Lower leg skin (tissue), 4 donors: ENCODE measurements at regions not wholly inside any gene's neighbourhood (a gene's known extent, or its start where the extent isn't known, plus 50 kb on each side); places are given as distances from the start of the nearest gene placed in this dataset.
"Not testable (repeated sequence)": the region's sequence is repeated elsewhere in the genome, so short reads cannot be mapped to it uniquely, and the experiment has no call there.

Experiments
- DNase-seq, 2 donors: peaks; one replicate each; pipeline ENCODE4 v3.0.0-alpha.2; 2019; ENCODE audit warnings: low spot score in 2 of 2
- H3K4me3 ChIP-seq: fragments of 200-600 bp; sonication (generic); 2 replicates; pipeline ENCODE4 v1.5.1; 2017; ENCODE audit warnings: mild to moderate bottlenecking, low read depth; ENCODE audit not compliant: poor library complexity, severe bottlenecking
- POLR2A ChIP-seq, 2 donors: fragments of 450-650 bp; IDR thresholded peaks; one replicate each; pipeline ENCODE4 v1.6.1; 2016 to 2017; ENCODE audit warnings: antibody characterized with exemption in 2 of 2, mild to moderate bottlenecking in 1 of 2, moderate library complexity in 1 of 2
- WGBS, 2 donors: methylation state at CpG; one replicate each; pipeline ENCODE4 v1.1.5; 2018; 5-methylcytosine and 5-hydroxymethylcytosine counted together
- intact Hi-C: fragments of 100-400 bp; cut with DNase I; formaldehyde crosslinking; loops from one replicate; pipeline ENCODE4 v1.15.0; 2023; ENCODE audit warnings: low total_unique reads
- TF ChIP-seq, protein P1 (sequence below), 3 donors: fragments of 450-650 bp; IDR thresholded peaks; one replicate each; pipeline ENCODE4 v1.5.1; 2016; ENCODE audit warnings: antibody characterized with exemption in 3 of 3, mild to moderate bottlenecking in 3 of 3, moderate library complexity in 2 of 3

DNA sequence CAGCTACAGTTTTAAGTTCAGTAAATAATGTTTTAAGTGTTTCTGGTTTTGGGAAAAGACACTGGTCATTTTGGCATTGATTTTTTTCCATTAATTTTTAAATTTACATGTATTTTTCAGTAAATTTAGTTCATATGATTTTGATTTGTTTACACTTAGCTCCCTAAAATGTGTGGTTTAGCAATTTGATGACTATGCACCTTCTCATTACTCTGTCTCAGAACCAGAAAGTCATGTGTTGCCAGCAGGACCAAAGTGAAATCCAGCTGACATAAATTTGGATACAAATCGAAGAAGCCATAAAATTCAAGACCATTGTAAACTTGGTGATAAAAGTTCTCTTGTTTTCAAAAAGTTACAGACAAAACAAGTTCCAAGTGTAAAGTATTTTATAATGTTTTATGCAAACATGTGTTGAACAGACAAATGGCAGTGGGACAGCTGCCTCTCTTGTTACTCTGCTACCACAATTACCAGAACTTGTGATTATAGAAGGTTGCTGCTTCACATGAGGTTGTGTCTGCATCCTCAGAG is 354.8 kb downstream of the NR2F1-AS1 start:
- no peak for TF ChIP-seq POLR2A (IDR thresholded peaks at IDR 0.05)
- TF ChIP-seq, protein P1, sequence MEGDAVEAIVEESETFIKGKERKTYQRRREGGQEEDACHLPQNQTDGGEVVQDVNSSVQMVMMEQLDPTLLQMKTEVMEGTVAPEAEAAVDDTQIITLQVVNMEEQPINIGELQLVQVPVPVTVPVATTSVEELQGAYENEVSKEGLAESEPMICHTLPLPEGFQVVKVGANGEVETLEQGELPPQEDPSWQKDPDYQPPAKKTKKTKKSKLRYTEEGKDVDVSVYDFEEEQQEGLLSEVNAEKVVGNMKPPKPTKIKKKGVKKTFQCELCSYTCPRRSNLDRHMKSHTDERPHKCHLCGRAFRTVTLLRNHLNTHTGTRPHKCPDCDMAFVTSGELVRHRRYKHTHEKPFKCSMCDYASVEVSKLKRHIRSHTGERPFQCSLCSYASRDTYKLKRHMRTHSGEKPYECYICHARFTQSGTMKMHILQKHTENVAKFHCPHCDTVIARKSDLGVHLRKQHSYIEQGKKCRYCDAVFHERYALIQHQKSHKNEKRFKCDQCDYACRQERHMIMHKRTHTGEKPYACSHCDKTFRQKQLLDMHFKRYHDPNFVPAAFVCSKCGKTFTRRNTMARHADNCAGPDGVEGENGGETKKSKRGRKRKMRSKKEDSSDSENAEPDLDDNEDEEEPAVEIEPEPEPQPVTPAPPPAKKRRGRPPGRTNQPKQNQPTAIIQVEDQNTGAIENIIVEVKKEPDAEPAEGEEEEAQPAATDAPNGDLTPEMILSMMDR (IDR thresholded peaks at IDR 0.05) = no peak
- WGBS, 2 donors = 39 to 43% methylated on average over 1 of the region's 1 CpG
- intact Hi-C loops = no loop called here
- H3K4me3 ChIP-seq = no peak overlapping the region
- DNase-seq = no peak

DNA sequence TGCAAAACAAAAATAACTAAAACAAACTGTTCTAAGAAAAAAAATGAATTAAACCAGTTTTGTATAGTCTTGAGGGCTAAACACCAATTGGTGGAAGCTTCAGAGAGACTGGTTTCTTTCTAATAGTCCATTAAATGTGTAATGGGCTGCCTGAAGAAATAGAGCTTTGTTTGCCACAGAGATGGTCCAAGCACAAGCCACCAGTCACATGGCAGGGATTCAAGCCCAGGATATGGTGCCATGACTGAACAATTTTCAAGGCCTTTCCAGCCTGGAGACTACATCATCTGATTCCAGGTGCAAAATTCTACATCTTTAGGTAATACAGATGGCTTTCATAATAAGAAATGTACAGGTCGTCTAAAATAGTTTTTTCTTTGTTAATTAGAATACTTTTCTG is 355.3 kb downstream of the NR2F1-AS1 start:
- 38% methylated on average over 1 of the region's 1 CpG for WGBS, 2 donors

DNA sequence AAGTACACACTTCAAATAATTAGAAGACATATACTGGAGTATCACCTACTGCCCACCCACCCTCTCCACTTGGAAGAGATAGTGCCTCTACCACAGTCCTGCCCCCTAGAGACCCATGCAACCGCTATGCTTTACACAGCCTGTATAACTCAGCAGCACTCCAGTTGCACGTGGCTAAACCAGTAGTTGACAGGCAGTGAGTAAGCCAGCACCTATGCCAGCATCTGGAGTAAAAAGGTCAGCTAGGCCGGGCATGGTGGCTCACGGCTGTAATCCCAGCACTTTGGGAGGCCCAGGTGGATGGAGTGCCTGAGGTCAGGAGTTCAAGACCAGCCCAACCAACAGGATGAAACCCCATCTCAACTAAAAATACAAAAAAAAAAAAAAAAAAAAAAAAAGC is 356.4 kb downstream of the NR2F1-AS1 start:
- TF ChIP-seq, protein P1 (IDR thresholded peaks at IDR 0.05) = no peak
- no peak for TF ChIP-seq POLR2A (IDR thresholded peaks at IDR 0.05)
- H3K4me3 ChIP-seq = no peak overlapping the region
- intact Hi-C loops = no loop called here
- DNase-seq = no peak
- 89% methylated on average over 4 of the region's 4 CpGs for WGBS, 2 donors

More for the DNA sequence above, 355.3 kb downstream of the NR2F1-AS1 start:
- DNase-seq = no peak
- intact Hi-C loops = no loop called here
- H3K4me3 ChIP-seq = no peak overlapping the region
- no peak for TF ChIP-seq POLR2A (IDR thresholded peaks at IDR 0.05)
- TF ChIP-seq, protein P1 (IDR thresholded peaks at IDR 0.05) = no peak

DNA sequence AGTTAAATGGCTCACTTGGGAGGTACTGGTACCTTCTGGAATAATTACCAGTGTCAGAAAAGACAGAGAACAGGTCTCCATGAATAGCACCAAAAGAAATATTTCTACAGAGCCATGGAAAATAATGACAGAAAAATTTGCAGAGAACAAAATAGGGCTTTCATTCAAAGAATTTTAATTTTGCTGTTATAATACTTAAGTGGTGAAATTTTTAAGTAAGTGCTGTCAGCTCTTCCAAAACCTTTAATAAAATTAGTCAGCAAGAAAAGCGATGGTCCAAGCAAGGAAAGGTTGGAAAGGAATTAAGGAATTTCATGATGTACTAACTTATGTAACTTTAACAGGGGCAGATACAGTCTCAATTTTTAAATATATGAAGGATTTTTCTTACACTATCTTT is 359.2 kb downstream of the NR2F1-AS1 start:
- no peak for DNase-seq
- 75 to 85% methylated on average over 1 of the region's 1 CpG for WGBS, 2 donors
- TF ChIP-seq POLR2A (IDR thresholded peaks at IDR 0.05) = no peak
- TF ChIP-seq, protein P1 (IDR thresholded peaks at IDR 0.05) = no peak
- H3K4me3 ChIP-seq = no peak overlapping the region
- intact Hi-C loops = no loop called here

DNA sequence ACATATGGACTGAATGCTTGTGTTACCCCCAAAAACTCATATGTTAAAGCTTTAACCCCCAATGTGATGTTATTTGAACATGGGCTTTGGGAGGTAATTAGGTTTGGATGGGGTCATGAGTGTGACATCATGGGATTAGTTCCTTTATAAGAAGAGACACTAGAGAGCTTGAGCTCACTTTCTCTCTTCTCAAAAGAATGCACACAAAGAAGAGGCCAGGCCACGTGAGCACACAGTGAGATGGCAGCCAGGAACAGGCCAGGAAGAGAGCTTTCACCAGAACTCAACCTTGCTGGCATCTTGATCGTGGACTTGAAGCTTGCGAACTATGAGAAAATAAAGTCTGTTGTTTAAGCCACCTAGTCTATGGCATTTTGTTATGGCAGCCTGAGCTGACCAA is 360.6 kb downstream of the NR2F1-AS1 start:
- DNase-seq = no peak
- intact Hi-C loops = no loop called here
- TF ChIP-seq, protein P1 (IDR thresholded peaks at IDR 0.05) = no peak
- no peak for TF ChIP-seq POLR2A (IDR thresholded peaks at IDR 0.05)
- H3K4me3 ChIP-seq = no peak overlapping the region
- WGBS, 2 donors = 92% methylated on average over 3 of the region's 3 CpGs

DNA sequence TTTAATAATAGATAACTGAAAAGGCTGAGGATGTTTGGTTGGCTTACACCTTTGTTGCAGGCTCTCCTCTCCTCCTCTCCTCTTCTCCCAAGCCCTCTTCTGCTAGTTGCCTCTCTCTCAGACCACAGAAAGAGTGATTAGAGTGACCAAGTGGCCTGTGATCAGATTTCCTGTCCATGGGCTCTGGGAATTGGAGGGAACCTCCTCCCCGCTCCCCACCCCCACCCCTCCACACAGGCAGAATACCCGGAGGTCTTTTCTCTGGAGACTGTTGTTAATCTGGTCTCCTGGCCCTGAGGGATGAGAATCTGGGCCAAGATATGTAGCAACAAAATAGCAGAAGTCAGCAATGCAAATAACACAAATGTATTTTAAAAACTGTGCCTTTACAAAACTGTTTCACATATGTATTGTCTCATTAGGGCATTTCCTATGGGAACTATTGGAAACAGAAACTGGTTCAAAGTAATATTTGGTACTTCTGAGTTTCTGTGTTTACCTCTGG is 361.3 kb downstream of the NR2F1-AS1 start:
- DNase-seq = no peak
- intact Hi-C loops = no loop called here
- no peak overlapping the region for H3K4me3 ChIP-seq
- TF ChIP-seq, protein P1 (IDR thresholded peaks at IDR 0.05) = no peak
- TF ChIP-seq POLR2A (IDR thresholded peaks at IDR 0.05) = no peak
- WGBS, 2 donors = 40 to 47% methylated on average over 2 of the region's 2 CpGs

DNA sequence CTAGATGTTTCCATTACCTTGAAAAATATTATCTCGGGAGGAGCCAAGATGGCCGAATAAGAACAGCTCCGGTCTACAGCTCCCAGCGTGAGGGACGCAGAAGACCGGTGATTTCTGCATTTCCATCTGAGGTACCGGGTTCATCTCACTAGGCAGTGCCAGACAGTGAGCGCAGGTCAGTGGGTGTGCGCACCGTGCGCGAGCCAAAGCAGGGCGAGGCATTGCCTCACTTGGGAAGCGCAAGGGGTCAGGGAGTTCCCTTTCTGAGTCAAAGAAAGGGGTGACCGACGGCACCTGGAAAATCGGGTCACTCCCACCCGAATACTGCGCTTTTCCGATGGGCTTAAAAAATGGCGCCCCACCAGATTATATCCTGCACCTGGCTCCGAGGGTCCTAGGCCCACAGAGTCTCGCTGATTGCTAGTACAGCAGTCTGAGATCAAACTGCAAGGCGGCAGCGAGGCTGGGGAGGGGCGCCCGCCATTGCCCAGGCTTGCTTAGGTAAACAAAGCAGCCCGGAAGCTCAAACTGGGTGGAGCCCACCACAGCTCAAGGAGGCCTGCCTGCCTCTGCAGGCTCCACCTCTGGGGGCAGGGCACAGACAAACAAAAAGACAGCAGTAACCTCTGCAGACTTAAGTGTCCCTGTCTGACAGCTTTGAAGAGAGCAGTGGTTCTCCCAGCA is 367.8 kb downstream of the NR2F1-AS1 start:
- 88 to 93% methylated on average over 28 of the region's 28 CpGs for WGBS, 2 donors
- DNase-seq, intact Hi-C loops, H3K4me3 ChIP-seq: not testable (repeated sequence)
